Ishikawa (cell line): ENCODE measurements at regions not wholly inside any gene's neighbourhood (a gene's known extent, or its start where the extent isn't known, plus 50 kb on each side); places are given as distances from the start of the nearest gene placed in this dataset.

Source experiments
- CEBPB ChIP-seq: IDR thresholded peaks from 2 replicates; pipeline ENCODE4 v1.6.1; 2012
- CREB1 ChIP-seq: IDR thresholded peaks from 2 replicates; pipeline ENCODE4 v1.6.1; 2012; ENCODE audit warnings: low read depth
- EGR1 ChIP-seq: IDR thresholded peaks from 2 replicates; pipeline ENCODE4 v1.6.1; 2012
- EP300 ChIP-seq: IDR thresholded peaks from 2 replicates; pipeline ENCODE4 v1.6.1; 2012; ENCODE audit warnings: borderline replicate concordance
- FOXM1 ChIP-seq: IDR thresholded peaks from 2 replicates; pipeline ENCODE4 v1.6.1; 2012; ENCODE audit warnings: low read depth, borderline replicate concordance
- NFIC ChIP-seq: IDR thresholded peaks from 2 replicates; pipeline ENCODE4 v1.6.1; 2012
- RAD21 ChIP-seq: IDR thresholded peaks from 2 replicates; pipeline ENCODE4 v1.6.1; 2012; ENCODE audit warnings: low read depth
- TAF1 ChIP-seq: IDR thresholded peaks from 2 replicates; pipeline ENCODE4 v1.6.1; 2012; ENCODE audit warnings: low read depth, mild to moderate bottlenecking
- TCF12 ChIP-seq: IDR thresholded peaks from 2 replicates; pipeline ENCODE4 v1.6.1; 2012; ENCODE audit warnings: low read depth
- TEAD4 ChIP-seq: IDR thresholded peaks from 2 replicates; pipeline ENCODE4 v1.6.1; 2012
- YY1 ChIP-seq: IDR thresholded peaks from 2 replicates; pipeline ENCODE4 v1.6.1; 2012; ENCODE audit warnings: low read depth
- ZBTB7A ChIP-seq: IDR thresholded peaks from 2 replicates; pipeline ENCODE4 v1.6.1; 2012; ENCODE audit warnings: low read depth
- TF ChIP-seq, protein P1 (sequence below): IDR thresholded peaks from 2 replicates; pipeline ENCODE4 v1.6.1; 2012; ENCODE audit warnings: low read depth, mild to moderate bottlenecking
- TF ChIP-seq, protein P2 (sequence below): IDR thresholded peaks from 2 replicates; pipeline ENCODE4 v1.6.1; 2012
- TF ChIP-seq, protein P3 (sequence below): IDR thresholded peaks from 2 replicates; pipeline ENCODE4 v1.6.1; 2012

DNA sequence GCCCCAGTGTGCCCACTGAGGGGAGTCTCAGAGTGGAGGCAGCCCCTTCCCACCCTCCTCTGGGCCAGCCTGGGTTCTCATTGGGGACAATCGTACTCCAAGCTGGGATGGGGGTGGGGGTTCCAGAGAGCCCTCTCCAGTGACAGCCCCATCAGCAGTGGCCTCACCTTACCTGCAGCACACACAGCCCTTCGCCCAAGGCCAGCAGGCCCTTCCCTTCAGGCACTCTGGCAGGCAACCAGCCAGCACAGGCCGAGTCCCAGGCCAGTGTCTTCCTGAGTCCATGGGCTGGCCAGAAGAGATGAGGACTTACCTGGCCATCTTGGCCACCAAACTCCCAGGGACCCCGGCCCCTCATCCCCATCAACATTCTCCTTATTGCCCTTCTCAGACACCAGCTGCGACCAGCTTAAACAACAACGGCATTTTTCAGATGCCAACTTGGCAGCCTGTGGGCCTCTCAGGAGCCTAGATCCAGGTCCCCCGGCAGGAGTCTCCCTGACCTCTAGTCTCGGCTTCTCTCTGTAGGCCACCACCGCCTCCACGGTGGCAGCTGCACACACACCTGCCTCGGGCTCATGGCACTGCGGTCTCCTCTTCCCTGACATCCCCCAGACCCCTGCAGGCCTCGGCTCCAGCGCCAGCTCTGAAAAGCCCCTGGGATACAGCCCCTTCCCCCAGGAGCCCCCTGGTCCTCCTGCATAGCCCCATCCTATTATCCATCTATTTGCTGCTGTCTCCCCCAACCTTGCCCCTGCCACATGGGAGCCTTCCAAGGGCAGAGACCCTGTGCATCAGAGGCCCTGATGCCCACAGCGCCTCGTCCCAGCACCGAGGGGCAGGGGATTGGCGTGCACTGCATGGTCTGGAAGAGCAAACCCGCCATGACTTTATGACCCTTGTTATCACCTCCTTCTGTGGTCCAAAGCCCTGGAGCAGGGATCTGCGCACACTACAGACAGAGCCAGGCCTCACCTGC, 111.2 kb upstream of the FGF3 start:
- no peak for TF ChIP-seq TEAD4
- TF ChIP-seq YY1 = no peak
- TF ChIP-seq FOXM1 = no peak
- TF ChIP-seq RAD21 = no peak
- no peak for TF ChIP-seq EP300
- TF ChIP-seq CREB1 = no peak
- TF ChIP-seq, protein P1, sequence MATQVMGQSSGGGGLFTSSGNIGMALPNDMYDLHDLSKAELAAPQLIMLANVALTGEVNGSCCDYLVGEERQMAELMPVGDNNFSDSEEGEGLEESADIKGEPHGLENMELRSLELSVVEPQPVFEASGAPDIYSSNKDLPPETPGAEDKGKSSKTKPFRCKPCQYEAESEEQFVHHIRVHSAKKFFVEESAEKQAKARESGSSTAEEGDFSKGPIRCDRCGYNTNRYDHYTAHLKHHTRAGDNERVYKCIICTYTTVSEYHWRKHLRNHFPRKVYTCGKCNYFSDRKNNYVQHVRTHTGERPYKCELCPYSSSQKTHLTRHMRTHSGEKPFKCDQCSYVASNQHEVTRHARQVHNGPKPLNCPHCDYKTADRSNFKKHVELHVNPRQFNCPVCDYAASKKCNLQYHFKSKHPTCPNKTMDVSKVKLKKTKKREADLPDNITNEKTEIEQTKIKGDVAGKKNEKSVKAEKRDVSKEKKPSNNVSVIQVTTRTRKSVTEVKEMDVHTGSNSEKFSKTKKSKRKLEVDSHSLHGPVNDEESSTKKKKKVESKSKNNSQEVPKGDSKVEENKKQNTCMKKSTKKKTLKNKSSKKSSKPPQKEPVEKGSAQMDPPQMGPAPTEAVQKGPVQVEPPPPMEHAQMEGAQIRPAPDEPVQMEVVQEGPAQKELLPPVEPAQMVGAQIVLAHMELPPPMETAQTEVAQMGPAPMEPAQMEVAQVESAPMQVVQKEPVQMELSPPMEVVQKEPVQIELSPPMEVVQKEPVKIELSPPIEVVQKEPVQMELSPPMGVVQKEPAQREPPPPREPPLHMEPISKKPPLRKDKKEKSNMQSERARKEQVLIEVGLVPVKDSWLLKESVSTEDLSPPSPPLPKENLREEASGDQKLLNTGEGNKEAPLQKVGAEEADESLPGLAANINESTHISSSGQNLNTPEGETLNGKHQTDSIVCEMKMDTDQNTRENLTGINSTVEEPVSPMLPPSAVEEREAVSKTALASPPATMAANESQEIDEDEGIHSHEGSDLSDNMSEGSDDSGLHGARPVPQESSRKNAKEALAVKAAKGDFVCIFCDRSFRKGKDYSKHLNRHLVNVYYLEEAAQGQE = no peak
- no peak for TF ChIP-seq TCF12
- TF ChIP-seq ZBTB7A = no peak
- no peak for TF ChIP-seq EGR1
- TF ChIP-seq, protein P2, sequence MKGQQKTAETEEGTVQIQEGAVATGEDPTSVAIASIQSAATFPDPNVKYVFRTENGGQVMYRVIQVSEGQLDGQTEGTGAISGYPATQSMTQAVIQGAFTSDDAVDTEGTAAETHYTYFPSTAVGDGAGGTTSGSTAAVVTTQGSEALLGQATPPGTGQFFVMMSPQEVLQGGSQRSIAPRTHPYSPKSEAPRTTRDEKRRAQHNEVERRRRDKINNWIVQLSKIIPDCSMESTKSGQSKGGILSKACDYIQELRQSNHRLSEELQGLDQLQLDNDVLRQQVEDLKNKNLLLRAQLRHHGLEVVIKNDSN = no peak
- TF ChIP-seq, protein P3, sequence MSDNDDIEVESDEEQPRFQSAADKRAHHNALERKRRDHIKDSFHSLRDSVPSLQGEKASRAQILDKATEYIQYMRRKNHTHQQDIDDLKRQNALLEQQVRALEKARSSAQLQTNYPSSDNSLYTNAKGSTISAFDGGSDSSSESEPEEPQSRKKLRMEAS = no peak
- no peak for TF ChIP-seq TAF1
- TF ChIP-seq CEBPB = no peak
- no peak for TF ChIP-seq NFIC

DNA sequence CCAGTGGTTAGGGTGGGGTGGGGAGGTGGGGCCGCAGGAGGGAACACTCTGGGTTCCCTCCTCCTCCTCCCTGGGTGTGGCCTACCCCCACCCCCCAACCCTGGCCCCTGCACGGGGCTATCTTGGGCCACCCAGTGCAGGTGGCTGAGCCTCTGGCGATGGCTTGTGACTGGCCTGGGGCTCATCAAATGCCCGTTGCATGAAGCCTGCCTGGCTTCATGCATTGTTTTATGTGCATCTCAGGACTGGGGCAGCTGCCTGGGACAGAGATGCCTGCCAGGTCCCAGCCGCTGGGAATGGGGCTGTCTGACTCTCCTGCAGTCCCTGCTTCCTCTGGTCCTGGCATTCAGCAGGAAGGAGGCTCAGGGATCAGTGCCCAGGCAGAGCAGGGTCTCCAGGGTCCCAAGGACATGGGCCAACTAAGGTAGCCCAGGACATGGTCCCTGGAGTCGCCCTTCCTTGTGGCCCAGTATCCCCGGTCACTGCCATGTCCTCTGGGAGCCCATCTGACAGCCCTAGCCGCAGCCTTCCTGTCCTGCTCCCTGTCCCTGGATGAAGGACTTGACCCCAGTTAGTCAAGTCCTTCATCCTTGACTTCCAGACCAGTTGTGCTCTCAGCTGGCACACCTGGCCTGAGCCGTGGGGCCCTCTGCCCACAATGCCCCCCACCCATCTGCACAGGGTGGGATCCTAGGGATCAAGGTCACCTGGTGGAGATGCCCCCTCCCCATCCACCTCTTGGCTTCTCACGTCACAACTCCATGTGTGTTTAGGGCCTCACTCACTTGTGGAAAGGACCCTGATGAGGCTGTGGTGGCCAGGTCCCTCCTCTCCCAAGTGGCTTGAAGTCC, 112.1 kb upstream of the FGF3 start:
- TF ChIP-seq RAD21 = no peak
- no peak for TF ChIP-seq ZBTB7A
- TF ChIP-seq, protein P2 = no peak
- no peak for TF ChIP-seq FOXM1
- no peak for TF ChIP-seq EP300
- no peak for TF ChIP-seq CREB1
- no peak for TF ChIP-seq EGR1
- TF ChIP-seq NFIC = no peak
- no peak for TF ChIP-seq TCF12
- no peak for TF ChIP-seq CEBPB
- TF ChIP-seq TAF1 = no peak
- TF ChIP-seq, protein P1 = no peak
- no peak for TF ChIP-seq YY1
- TF ChIP-seq, protein P3 = no peak
- TF ChIP-seq TEAD4 = no peak

DNA sequence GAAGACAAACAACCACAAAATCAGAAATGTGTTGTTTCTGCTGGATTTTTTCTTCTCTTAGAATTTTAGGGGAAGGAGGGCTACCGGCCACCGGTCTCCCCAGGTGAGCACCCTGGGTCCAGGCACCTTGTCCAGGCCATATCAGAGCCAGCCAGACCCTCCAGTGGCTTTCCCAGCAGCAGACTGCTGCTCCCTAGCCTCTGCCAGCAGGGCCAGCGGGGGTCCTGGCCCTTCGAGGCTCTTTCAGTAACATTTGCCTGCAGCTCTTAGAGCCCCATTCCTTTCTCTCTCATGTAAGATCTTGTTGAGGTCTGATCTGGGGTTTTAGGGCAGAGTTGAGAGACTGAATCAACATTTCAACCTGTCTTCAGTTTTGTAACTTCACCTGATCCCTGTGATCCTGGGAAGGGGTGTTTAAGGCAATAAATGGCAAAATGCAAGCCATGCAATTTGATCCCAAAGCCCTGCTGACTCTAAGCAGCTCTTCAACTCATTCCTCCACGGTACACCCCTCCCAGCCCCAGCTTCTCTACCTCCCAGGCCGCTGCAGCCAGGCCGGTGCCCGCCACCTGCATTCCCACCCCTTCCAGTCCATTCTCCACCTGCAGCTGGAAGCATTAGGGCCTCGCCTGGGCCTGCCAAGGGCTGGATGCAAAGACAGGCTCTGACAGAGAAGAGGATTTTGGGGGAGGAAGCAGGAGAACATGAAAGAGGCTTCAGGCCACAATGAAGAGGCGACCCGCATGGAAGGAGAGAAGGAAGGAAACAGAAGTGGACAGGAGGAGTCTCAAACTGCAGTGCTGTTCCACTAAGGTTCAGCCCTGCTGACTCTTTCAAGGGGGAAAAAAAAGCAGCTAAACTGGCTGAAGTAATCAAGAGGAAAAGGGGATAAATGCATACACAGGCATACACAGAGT, 113.0 kb upstream of the FGF3 start:
- TF ChIP-seq CEBPB = no peak
- TF ChIP-seq, protein P1 = no peak
- TF ChIP-seq YY1 = no peak
- TF ChIP-seq TEAD4 = no peak
- TF ChIP-seq FOXM1 = no peak
- TF ChIP-seq, protein P2 = no peak
- TF ChIP-seq TAF1 = no peak
- TF ChIP-seq TCF12 = no peak
- TF ChIP-seq ZBTB7A = no peak
- no peak for TF ChIP-seq NFIC
- TF ChIP-seq EGR1 = no peak
